ENCODE measurements at regions not wholly inside any gene's neighbourhood (a gene's known extent, or its start where the extent isn't known, plus 50 kb on each side); places are given as distances from the start of the nearest gene placed in this dataset.
A peak's percentile ranks its signal among the peaks of the same experiment; 100 is the strongest.

- Histone ChIP-seq H3K36me3 (ENCODE audit: low read depth) (no peaks in the 10 kb centered on the region), H3K9me3 (ENCODE audit: severe bottlenecking) (no peaks in the 10 kb centered on the region), H3K4me3 (ENCODE audit: severe bottlenecking) (no peak overlapping the region), H3K27me3 (ENCODE audit: insufficient read depth, poor library complexity, severe bottlenecking) (no peaks in the 10 kb centered on the region), H3K27ac (ENCODE audit: poor library complexity, severe bottlenecking) (peak overlapping the region; percentile 52), H3K4me1 (ENCODE audit: insufficient read depth, poor library complexity, severe bottlenecking) (peaks cover 15% of the 10 kb centered on the region)
- ATAC-seq (ENCODE audit: low read depth) (no peak), DNase-seq (ENCODE audit: low spot score) (no peak)
- TF ChIP-seq CTCF (IDR thresholded peaks at IDR 0.05; ENCODE audit: poor library complexity, severe bottlenecking) = no peak
These were observed 539.4 kb upstream of the ZEB2 start for GRCh38 chr2:145059343-145059742.

- TF ChIP-seq CTCF (IDR thresholded peaks at IDR 0.05; ENCODE audit: poor library complexity, severe bottlenecking) = no peak
- Histone ChIP-seq H3K36me3 (ENCODE audit: low read depth) (no peaks in the 10 kb centered on the region), H3K27me3 (ENCODE audit: insufficient read depth, poor library complexity, severe bottlenecking) (no peaks in the 10 kb centered on the region), H3K9me3 (ENCODE audit: severe bottlenecking) (no peaks in the 10 kb centered on the region), H3K4me3 (ENCODE audit: severe bottlenecking) (no peak overlapping the region), H3K27ac (ENCODE audit: poor library complexity, severe bottlenecking) (no peak overlapping the region), H3K4me1 (ENCODE audit: insufficient read depth, poor library complexity, severe bottlenecking) (peaks cover 15% of the 10 kb centered on the region)
- DNase-seq (ENCODE audit: low spot score) (no peak), ATAC-seq (ENCODE audit: low read depth) (no peak)
These were observed 538.5 kb upstream of the ZEB2 start for GRCh38 chr2:145058457-145058856.

- DNase-seq (ENCODE audit: low spot score) (no peak), ATAC-seq (ENCODE audit: low read depth) (no peak)
- H3K36me3 ChIP-seq (ENCODE audit: low read depth) = no peaks in the 10 kb centered on the region
- no peak for TF ChIP-seq CTCF (IDR thresholded peaks at IDR 0.05; ENCODE audit: poor library complexity, severe bottlenecking)
- no peaks in the 10 kb centered on the region for H3K27me3 ChIP-seq (ENCODE audit: insufficient read depth, poor library complexity, severe bottlenecking)
- peaks cover 14% of the 10 kb centered on the region for H3K4me1 ChIP-seq (ENCODE audit: insufficient read depth, poor library complexity, severe bottlenecking)
- no peak overlapping the region for H3K27ac ChIP-seq (ENCODE audit: poor library complexity, severe bottlenecking)
- H3K9me3 ChIP-seq (ENCODE audit: severe bottlenecking) = no peaks in the 10 kb centered on the region
- no peak overlapping the region for H3K4me3 ChIP-seq (ENCODE audit: severe bottlenecking)
These were observed 535.7 kb upstream of the ZEB2 start for GRCh38 chr2:145055651-145056050.

- H3K27me3 ChIP-seq (ENCODE audit: insufficient read depth, poor library complexity, severe bottlenecking) = no peaks in the 10 kb centered on the region
- no peaks in the 10 kb centered on the region for H3K9me3 ChIP-seq (ENCODE audit: severe bottlenecking)
- no peak overlapping the region for H3K27ac ChIP-seq (ENCODE audit: poor library complexity, severe bottlenecking)
- ATAC-seq (ENCODE audit: low read depth) (no peak), DNase-seq (ENCODE audit: low spot score) (no peak)
- no peak for TF ChIP-seq CTCF (IDR thresholded peaks at IDR 0.05; ENCODE audit: poor library complexity, severe bottlenecking)
- no peaks in the 10 kb centered on the region for H3K4me1 ChIP-seq (ENCODE audit: insufficient read depth, poor library complexity, severe bottlenecking)
- no peaks in the 10 kb centered on the region for H3K36me3 ChIP-seq (ENCODE audit: low read depth)
- no peak overlapping the region for H3K4me3 ChIP-seq (ENCODE audit: severe bottlenecking)
These were observed 530.2 kb upstream of the ZEB2 start for GRCh38 chr2:145050134-145050533.

GRCh38 chr2:145049475-145049874 is 529.6 kb upstream of the ZEB2 start:
- H3K27me3 ChIP-seq (ENCODE audit: insufficient read depth, poor library complexity, severe bottlenecking) = no peaks in the 10 kb centered on the region

More at GRCh38 chr2:145049475-145049874, 529.6 kb upstream of the ZEB2 start:
- Histone ChIP-seq H3K36me3 (ENCODE audit: low read depth) (no peaks in the 10 kb centered on the region), H3K9me3 (ENCODE audit: severe bottlenecking) (no peaks in the 10 kb centered on the region), H3K4me1 (ENCODE audit: insufficient read depth, poor library complexity, severe bottlenecking) (no peaks in the 10 kb centered on the region), H3K27ac (ENCODE audit: poor library complexity, severe bottlenecking) (no peak overlapping the region), H3K4me3 (ENCODE audit: severe bottlenecking) (no peak overlapping the region)
- ATAC-seq (ENCODE audit: low read depth) (no peak), DNase-seq (ENCODE audit: low spot score) (no peak)
- no peak for TF ChIP-seq CTCF (IDR thresholded peaks at IDR 0.05; ENCODE audit: poor library complexity, severe bottlenecking)

Data from RWPE2 (cell line).